Retinal pigment epithelial cell (primary cell): ENCODE measurements at regions not wholly inside any gene's neighbourhood (a gene's known extent, or its start where the extent isn't known, plus 50 kb on each side); places are given as distances from the start of the nearest gene placed in this dataset.

ENCODE experiments used
- DNase-seq: peaks from one replicate; pipeline ENCODE4 v3.0.0-alpha.2; 2010; ENCODE audit warnings: low read depth
- H3K4me3 ChIP-seq: 2 replicates; pipeline ENCODE4 v1.5.1; 2011; ENCODE audit warnings: mild to moderate bottlenecking, low read length, control low read depth, moderate library complexity
- TF ChIP-seq, protein P1 (sequence below): conservative IDR thresholded peaks from 2 replicates; pipeline ENCODE4 v1.5.1; 2011; ENCODE audit warnings: low read depth, low read length, control low read depth, inconsistent platforms

DNA sequence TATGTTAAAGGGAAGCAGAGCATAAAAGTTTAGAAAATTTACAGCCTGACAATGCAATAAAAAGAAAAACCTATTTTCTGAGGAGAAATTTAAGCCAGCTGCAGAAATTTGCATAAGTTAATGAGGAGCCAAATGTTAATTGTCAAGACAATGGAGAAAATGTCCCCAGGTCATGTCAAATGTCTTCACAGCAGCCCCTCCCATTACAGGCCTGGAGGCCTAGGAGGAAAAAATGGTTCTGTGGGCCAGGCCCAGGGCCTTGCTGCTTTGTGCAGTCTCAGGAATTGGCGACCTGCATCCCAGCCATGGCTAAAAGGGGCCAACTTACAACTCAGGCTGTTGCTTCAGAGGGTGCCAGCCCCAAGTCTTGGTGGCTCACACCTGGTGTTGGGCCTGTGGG lies 275.4 kb upstream of the RPS6KA3 start:
- TF ChIP-seq, protein P1, sequence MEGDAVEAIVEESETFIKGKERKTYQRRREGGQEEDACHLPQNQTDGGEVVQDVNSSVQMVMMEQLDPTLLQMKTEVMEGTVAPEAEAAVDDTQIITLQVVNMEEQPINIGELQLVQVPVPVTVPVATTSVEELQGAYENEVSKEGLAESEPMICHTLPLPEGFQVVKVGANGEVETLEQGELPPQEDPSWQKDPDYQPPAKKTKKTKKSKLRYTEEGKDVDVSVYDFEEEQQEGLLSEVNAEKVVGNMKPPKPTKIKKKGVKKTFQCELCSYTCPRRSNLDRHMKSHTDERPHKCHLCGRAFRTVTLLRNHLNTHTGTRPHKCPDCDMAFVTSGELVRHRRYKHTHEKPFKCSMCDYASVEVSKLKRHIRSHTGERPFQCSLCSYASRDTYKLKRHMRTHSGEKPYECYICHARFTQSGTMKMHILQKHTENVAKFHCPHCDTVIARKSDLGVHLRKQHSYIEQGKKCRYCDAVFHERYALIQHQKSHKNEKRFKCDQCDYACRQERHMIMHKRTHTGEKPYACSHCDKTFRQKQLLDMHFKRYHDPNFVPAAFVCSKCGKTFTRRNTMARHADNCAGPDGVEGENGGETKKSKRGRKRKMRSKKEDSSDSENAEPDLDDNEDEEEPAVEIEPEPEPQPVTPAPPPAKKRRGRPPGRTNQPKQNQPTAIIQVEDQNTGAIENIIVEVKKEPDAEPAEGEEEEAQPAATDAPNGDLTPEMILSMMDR = no peak
- no peak for DNase-seq
- H3K4me3 ChIP-seq = no peak overlapping the region

- H3K4me3 ChIP-seq = no peak overlapping the region
- TF ChIP-seq, protein P1 = no peak
- DNase-seq = no peak
Observed at GRCh38 chrX:20538974-20539373, 272.3 kb upstream of the RPS6KA3 start.

DNA sequence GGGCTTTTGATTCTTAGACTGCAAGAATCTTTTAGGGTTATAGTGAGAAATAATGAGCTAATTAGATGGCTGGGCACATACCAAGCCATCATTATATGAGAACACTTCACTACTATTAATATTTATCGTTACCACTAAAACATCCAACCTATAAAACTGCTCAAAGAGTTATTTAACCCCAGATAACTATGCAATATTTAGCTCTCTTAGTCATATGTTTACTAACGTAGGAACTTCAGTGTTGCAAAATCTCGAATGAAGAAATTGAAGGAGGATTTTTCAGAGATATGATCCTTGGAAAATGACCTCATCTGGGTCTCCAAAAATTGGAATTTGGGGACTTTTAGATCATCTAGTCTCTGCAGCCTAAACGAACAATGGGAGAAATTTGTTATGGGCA lies 265.0 kb upstream of the RPS6KA3 start:
- no peak for DNase-seq
- TF ChIP-seq, protein P1 = no peak
- no peak overlapping the region for H3K4me3 ChIP-seq

- DNase-seq = no peak
- H3K4me3 ChIP-seq = peak overlapping the region; percentile 30
- TF ChIP-seq, protein P1 = peak; percentile 69
Observed at GRCh38 chrX:20530406-20530921, 263.8 kb upstream of the RPS6KA3 start.

- TF ChIP-seq, protein P1 = no peak
Observed at GRCh38 chrX:20529711-20530110, 263.0 kb upstream of the RPS6KA3 start.

DNA sequence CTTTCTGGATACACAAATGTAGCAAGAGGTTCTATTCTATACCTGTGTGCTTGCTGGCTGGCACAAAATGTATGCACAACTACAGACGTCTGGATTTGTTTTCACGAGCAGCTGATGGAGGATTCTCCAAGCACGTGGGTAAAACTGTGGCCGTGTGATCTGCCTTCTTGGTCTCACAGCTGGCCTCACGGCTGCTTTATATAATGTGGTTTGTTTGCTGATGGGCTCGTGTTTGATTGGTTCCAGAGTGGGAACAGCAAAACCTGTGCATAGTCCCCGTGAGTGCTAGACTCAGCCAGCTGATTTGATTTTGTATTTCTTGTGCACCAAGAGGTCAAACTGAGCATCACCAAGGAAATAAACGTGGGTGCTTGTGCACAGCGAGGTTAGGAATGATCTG lies 262.6 kb upstream of the RPS6KA3 start:
- no peak for DNase-seq
- H3K4me3 ChIP-seq = no peak overlapping the region
- TF ChIP-seq, protein P1 = no peak

More at GRCh38 chrX:20529711-20530110, 263.0 kb upstream of the RPS6KA3 start:
- no peak for DNase-seq
- H3K4me3 ChIP-seq = no peak overlapping the region

GRCh38 chrX:20527558-20528011 lies 260.9 kb upstream of the RPS6KA3 start:
- no peak for DNase-seq
- TF ChIP-seq, protein P1 = peak; percentile 49
- H3K4me3 ChIP-seq = no peak overlapping the region
